Neural cell (in vitro differentiated cells): ENCODE measurements at regions not wholly inside any gene's neighbourhood (a gene's known extent, or its start where the extent isn't known, plus 50 kb on each side); places are given as distances from the start of the nearest gene placed in this dataset.

Source experiments
- H2AFZ ChIP-seq: fragments of 200-600, 300-800 bp; sonication (generic), shearing (Covaris generic); 2 replicates; pipeline ENCODE4 v1.6.0; 2014; ENCODE audit warnings: low read depth, mild to moderate bottlenecking, antibody characterized with exemption, low read length, moderate library complexity
- H3F3A ChIP-seq: fragments of 200-600 bp; shearing (Covaris generic); 2 replicates; pipeline ENCODE4 v1.6.1; 2016; ENCODE audit warnings: mild to moderate bottlenecking, moderate library complexity, mixed read lengths, antibody characterized with exemption, low read length; ENCODE audit not compliant: insufficient read depth, poor library complexity, severe bottlenecking
- H3K27ac ChIP-seq: fragments of 200-600, 300-800 bp; sonication (generic), shearing (Covaris generic); 2 replicates; pipeline ENCODE4 v1.5.1; 2014; ENCODE audit warnings: mild to moderate bottlenecking, low read length, moderate library complexity
- H3K27me3 ChIP-seq: fragments of 300-800, 200-600 bp; sonication (generic), shearing (Covaris generic); 2 replicates; pipeline ENCODE4 v1.6.0; 2014; ENCODE audit warnings: mild to moderate bottlenecking, low read depth, low read length, moderate library complexity; ENCODE audit not compliant: insufficient read depth
- H3K36me3 ChIP-seq: fragments of 300-800, 200-600 bp; sonication (generic), shearing (Covaris generic); 2 replicates; pipeline ENCODE4 v1.5.1; 2014; ENCODE audit warnings: mild to moderate bottlenecking, antibody characterized with exemption, low read length, moderate library complexity; ENCODE audit not compliant: insufficient read depth
- H3K4me2 ChIP-seq: fragments of 300-800, 200-600 bp; sonication (generic), shearing (Covaris generic); 2 replicates; pipeline ENCODE4 v1.6.0; 2014; ENCODE audit warnings: mild to moderate bottlenecking, low read length
- H3K4me3 ChIP-seq: fragments of 300-800, 200-600 bp; sonication (generic), shearing (Covaris generic); 2 replicates; pipeline ENCODE4 v1.5.1; 2014; ENCODE audit warnings: mild to moderate bottlenecking, low read length, moderate library complexity
- H3K79me2 ChIP-seq: fragments of 200-600 bp; shearing (Covaris generic); replicated peaks from 2 replicates; pipeline ENCODE4 v1.6.0; 2014; ENCODE audit warnings: mild to moderate bottlenecking, low read length, moderate library complexity; ENCODE audit not compliant: insufficient read depth
- H3K9ac ChIP-seq: fragments of 300-800, 200-600 bp; sonication (generic), shearing (Covaris generic); 2 replicates; pipeline ENCODE4 v1.6.1; 2016; ENCODE audit warnings: mild to moderate bottlenecking, low read length, mixed read lengths
- H3K9me2 ChIP-seq: fragments of 200-600 bp; shearing (Covaris generic); 2 replicates; pipeline ENCODE4 v1.6.1; 2016; ENCODE audit warnings: mild to moderate bottlenecking, low read length, mixed read lengths; ENCODE audit not compliant: insufficient read depth
- H3K9me3 ChIP-seq: fragments of 200-600, 300-800 bp; sonication (generic), shearing (Covaris generic); 2 replicates; pipeline ENCODE4 v1.6.1; 2016; ENCODE audit warnings: mild to moderate bottlenecking, mixed run types, low read length, moderate library complexity, mixed read lengths
- H4K20me1 ChIP-seq: fragments of 200-600 bp; shearing (Covaris generic); 2 replicates; pipeline ENCODE4 v1.6.1; 2016; ENCODE audit warnings: mild to moderate bottlenecking, mixed run types; ENCODE audit not compliant: insufficient read depth
- EP300 ChIP-seq: fragments of 450-650 bp; conservative IDR thresholded peaks from 2 replicates; pipeline ENCODE4 v1.6.1; 2014; ENCODE audit warnings: antibody characterized with exemption, mild to moderate bottlenecking, moderate library complexity; ENCODE audit not compliant: poor library complexity, severe bottlenecking
- EZH2 ChIP-seq: fragments of 200-600, 300-800 bp; shearing (Covaris generic), sonication (generic); IDR thresholded peaks from 2 replicates; pipeline ENCODE4 v1.6.1; 2014; ENCODE audit warnings: antibody characterized with exemption, low read length, borderline replicate concordance, mild to moderate bottlenecking; ENCODE audit not compliant: insufficient read depth, poor library complexity, severe bottlenecking
- MXI1 ChIP-seq: fragments of 450-650 bp; conservative IDR thresholded peaks from 2 replicates; pipeline ENCODE4 v1.6.1; 2014; ENCODE audit warnings: antibody characterized with exemption, mild to moderate bottlenecking; ENCODE audit not compliant: poor library complexity, severe bottlenecking
- POLR2AphosphoS5 ChIP-seq: IDR thresholded peaks from 2 replicates; pipeline ENCODE4 v1.6.1; 2012
- RAD21 ChIP-seq: fragments of 450-650 bp; conservative IDR thresholded peaks from 2 replicates; pipeline ENCODE4 v1.6.1; 2014; ENCODE audit warnings: antibody characterized with exemption, mild to moderate bottlenecking, moderate library complexity
- SMC3 ChIP-seq: fragments of 450-650 bp; conservative IDR thresholded peaks from 2 replicates; pipeline ENCODE4 v1.6.1; 2014; ENCODE audit warnings: antibody characterized with exemption, mild to moderate bottlenecking, moderate library complexity; ENCODE audit not compliant: poor library complexity
- TAF1 ChIP-seq: IDR thresholded peaks from 2 replicates; pipeline ENCODE4 v1.6.1; 2012; ENCODE audit warnings: low read depth
- TF ChIP-seq, protein P1 (sequence below): fragments of 450-650 bp; IDR thresholded peaks from 2 replicates; pipeline ENCODE4 v1.5.1; 2014; ENCODE audit warnings: antibody characterized with exemption, mild to moderate bottlenecking, moderate library complexity; ENCODE audit not compliant: poor library complexity, severe bottlenecking

DNA sequence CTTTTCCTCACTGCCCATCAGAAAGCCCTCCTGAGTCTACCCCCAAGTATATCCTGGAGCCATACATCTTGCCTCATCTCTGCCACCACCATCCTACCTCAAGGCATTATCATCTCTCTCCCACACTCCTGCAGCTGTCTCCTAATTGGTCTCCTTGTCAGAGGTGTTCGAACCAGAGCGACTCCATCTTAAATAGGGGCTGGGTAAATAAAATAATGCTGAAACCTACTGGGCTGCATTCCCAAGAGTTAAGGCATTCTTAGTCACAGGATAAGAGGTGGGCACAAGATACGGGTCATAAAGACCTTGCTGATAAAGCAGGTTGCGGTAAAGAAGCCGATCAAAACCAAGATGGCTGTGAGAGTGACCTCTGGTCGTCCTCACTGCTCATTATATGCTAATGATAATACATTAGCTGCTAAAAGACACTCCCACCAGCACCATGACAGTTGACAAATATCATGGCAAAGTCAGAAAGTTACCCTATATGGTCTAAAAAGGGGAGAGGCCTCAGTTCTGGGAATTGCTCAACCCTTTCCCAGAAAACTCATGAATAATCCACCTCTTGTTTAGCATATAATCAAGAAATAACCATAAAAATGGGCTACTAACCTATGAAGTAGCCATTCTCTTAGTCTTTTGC lies 97.0 kb upstream of the C16orf82 start:
- H3K4me3 ChIP-seq = no peak overlapping the region
- no peaks in the 10 kb centered on the region for H3K27me3 ChIP-seq
- H3K9ac ChIP-seq = no peak overlapping the region
- H3K4me2 ChIP-seq = no peak overlapping the region
- H3F3A ChIP-seq = no peaks in the 10 kb centered on the region
- no peaks in the 10 kb centered on the region for H3K36me3 ChIP-seq
- H3K9me2 ChIP-seq = no peaks in the 10 kb centered on the region
- no peak for TF ChIP-seq MXI1
- TF ChIP-seq RAD21 = no peak
- TF ChIP-seq, protein P1, sequence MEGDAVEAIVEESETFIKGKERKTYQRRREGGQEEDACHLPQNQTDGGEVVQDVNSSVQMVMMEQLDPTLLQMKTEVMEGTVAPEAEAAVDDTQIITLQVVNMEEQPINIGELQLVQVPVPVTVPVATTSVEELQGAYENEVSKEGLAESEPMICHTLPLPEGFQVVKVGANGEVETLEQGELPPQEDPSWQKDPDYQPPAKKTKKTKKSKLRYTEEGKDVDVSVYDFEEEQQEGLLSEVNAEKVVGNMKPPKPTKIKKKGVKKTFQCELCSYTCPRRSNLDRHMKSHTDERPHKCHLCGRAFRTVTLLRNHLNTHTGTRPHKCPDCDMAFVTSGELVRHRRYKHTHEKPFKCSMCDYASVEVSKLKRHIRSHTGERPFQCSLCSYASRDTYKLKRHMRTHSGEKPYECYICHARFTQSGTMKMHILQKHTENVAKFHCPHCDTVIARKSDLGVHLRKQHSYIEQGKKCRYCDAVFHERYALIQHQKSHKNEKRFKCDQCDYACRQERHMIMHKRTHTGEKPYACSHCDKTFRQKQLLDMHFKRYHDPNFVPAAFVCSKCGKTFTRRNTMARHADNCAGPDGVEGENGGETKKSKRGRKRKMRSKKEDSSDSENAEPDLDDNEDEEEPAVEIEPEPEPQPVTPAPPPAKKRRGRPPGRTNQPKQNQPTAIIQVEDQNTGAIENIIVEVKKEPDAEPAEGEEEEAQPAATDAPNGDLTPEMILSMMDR = no peak
- TF ChIP-seq EZH2 = no peak
- TF ChIP-seq SMC3 = no peak
- TF ChIP-seq POLR2AphosphoS5 = no peak
- TF ChIP-seq TAF1 = no peak
- no peak overlapping the region for H3K27ac ChIP-seq
- no peak overlapping the region for H2AFZ ChIP-seq
- H3K79me2 ChIP-seq = no peaks in the 10 kb centered on the region
- H4K20me1 ChIP-seq = no peaks in the 10 kb centered on the region
- no peaks in the 10 kb centered on the region for H3K9me3 ChIP-seq

DNA sequence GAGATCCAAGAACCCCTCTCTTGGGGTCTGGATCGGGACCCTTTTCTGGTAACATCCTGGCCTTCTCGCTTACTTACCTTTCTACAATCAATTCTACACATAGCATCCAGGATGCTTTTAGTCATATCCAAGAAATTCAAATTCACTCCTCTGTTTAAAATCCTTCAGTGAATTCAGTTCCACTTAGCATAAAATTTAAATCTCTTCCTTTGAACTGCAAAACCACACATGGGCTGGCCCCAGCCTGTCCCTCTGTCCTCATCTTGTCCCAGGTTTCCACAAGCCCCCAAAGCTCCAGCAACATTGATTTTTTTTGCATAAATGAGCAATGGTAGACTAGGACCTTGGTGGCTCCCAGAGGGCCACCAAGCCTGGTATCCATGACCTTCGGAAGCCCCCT lies 96.4 kb upstream of the C16orf82 start:
- Histone ChIP-seq H4K20me1 (no peaks in the 10 kb centered on the region), H3K9me2 (no peaks in the 10 kb centered on the region), H3K9me3 (no peaks in the 10 kb centered on the region), H2AFZ (no peak overlapping the region), H3K36me3 (no peaks in the 10 kb centered on the region), H3K4me2 (no peak overlapping the region), H3K79me2 (no peaks in the 10 kb centered on the region), H3K4me3 (no peak overlapping the region), H3F3A (no peaks in the 10 kb centered on the region), H3K27ac (no peak overlapping the region), H3K9ac (no peak overlapping the region), H3K27me3 (no peaks in the 10 kb centered on the region)
- no peak for TF ChIP-seq EZH2
- TF ChIP-seq, protein P1 = no peak
- no peak for TF ChIP-seq MXI1

DNA sequence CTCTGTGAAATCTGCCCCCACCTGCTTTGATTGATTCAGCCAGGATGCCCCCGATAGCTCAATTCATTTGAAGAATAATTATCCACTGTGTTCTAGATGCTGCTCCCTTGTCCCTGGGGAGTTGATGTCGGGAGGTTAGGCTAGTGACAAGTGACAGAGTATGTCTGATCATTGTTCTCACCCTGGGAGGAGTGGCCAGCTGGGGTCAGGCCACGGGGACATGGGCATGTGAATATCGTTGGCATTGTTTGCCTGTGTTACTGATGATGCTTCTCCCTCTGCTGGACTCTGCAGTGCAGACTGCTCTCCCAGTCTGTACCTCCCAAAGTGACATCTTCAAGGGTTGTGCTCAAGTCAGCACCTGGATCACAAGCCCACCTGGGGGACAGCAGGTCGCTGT lies 89.9 kb upstream of the C16orf82 start:
- Histone ChIP-seq H4K20me1 (no peaks in the 10 kb centered on the region), H3K36me3 (no peaks in the 10 kb centered on the region), H3K9ac (no peak overlapping the region), H3F3A (no peaks in the 10 kb centered on the region), H3K4me2 (no peak overlapping the region), H2AFZ (no peak overlapping the region), H3K79me2 (no peaks in the 10 kb centered on the region), H3K9me2 (no peaks in the 10 kb centered on the region), H3K27me3 (no peaks in the 10 kb centered on the region), H3K27ac (no peak overlapping the region), H3K9me3 (no peaks in the 10 kb centered on the region), H3K4me3 (no peak overlapping the region)
- no peak for TF ChIP-seq POLR2AphosphoS5
- TF ChIP-seq RAD21 = no peak
- no peak for TF ChIP-seq EP300
- TF ChIP-seq TAF1 = no peak
- no peak for TF ChIP-seq MXI1
